Lower leg skin (tissue), 4 donors: ENCODE measurements at regions not wholly inside any gene's neighbourhood (a gene's known extent, or its start where the extent isn't known, plus 50 kb on each side); places are given as distances from the start of the nearest gene placed in this dataset.
"Not testable (repeated sequence)": the region's sequence is repeated elsewhere in the genome, so short reads cannot be mapped to it uniquely, and the experiment has no call there.

Experiments
- DNase-seq, 2 donors: peaks; one replicate each; pipeline ENCODE4 v3.0.0-alpha.2; 2019; ENCODE audit warnings: low spot score in 2 of 2
- H3K4me3 ChIP-seq: fragments of 200-600 bp; sonication (generic); 2 replicates; pipeline ENCODE4 v1.5.1; 2017; ENCODE audit warnings: mild to moderate bottlenecking, low read depth; ENCODE audit not compliant: poor library complexity, severe bottlenecking
- POLR2A ChIP-seq, 2 donors: fragments of 450-650 bp; IDR thresholded peaks; one replicate each; pipeline ENCODE4 v1.6.1; 2016 to 2017; ENCODE audit warnings: antibody characterized with exemption in 2 of 2, mild to moderate bottlenecking in 1 of 2, moderate library complexity in 1 of 2
- WGBS, 2 donors: methylation state at CpG; one replicate each; pipeline ENCODE4 v1.1.5; 2018; 5-methylcytosine and 5-hydroxymethylcytosine counted together
- intact Hi-C: fragments of 100-400 bp; cut with DNase I; formaldehyde crosslinking; loops from one replicate; pipeline ENCODE4 v1.15.0; 2023; ENCODE audit warnings: low total_unique reads
- TF ChIP-seq, protein P1 (sequence below), 3 donors: fragments of 450-650 bp; IDR thresholded peaks; one replicate each; pipeline ENCODE4 v1.5.1; 2016; ENCODE audit warnings: antibody characterized with exemption in 3 of 3, mild to moderate bottlenecking in 3 of 3, moderate library complexity in 2 of 3

- no peak for DNase-seq
- H3K4me3 ChIP-seq: no peak overlapping the region
- intact Hi-C loops: no loop called here
- no peak for TF ChIP-seq POLR2A (IDR thresholded peaks at IDR 0.05)
- TF ChIP-seq, protein P1, sequence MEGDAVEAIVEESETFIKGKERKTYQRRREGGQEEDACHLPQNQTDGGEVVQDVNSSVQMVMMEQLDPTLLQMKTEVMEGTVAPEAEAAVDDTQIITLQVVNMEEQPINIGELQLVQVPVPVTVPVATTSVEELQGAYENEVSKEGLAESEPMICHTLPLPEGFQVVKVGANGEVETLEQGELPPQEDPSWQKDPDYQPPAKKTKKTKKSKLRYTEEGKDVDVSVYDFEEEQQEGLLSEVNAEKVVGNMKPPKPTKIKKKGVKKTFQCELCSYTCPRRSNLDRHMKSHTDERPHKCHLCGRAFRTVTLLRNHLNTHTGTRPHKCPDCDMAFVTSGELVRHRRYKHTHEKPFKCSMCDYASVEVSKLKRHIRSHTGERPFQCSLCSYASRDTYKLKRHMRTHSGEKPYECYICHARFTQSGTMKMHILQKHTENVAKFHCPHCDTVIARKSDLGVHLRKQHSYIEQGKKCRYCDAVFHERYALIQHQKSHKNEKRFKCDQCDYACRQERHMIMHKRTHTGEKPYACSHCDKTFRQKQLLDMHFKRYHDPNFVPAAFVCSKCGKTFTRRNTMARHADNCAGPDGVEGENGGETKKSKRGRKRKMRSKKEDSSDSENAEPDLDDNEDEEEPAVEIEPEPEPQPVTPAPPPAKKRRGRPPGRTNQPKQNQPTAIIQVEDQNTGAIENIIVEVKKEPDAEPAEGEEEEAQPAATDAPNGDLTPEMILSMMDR (IDR thresholded peaks at IDR 0.05): no peak
These were observed 598.9 kb downstream of the KCNT2 start for GRCh38 chr1:196009362-196009761.

DNA sequence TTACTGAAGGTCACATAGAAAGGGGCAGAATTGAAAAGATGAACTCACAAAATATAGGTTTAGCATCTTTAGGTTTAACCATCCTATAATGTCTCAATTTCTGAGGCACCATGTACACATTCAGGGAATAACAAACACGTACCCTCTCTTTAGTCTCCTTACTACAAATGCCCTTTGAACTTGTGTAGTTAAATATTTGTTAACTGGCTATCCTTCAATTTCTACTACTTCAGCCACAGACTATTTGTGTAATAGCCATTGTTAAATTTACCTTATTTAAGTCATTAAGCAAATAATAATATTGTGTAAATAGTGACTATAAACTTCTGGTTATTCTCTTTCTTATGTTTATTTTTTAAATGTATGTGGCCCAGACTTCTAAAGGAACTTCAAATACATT lies 600.5 kb downstream of the KCNT2 start:
- intact Hi-C loops: no loop called here
- WGBS, 2 donors: 78 to 79% methylated on average over 1 of the region's 1 CpG

DNA sequence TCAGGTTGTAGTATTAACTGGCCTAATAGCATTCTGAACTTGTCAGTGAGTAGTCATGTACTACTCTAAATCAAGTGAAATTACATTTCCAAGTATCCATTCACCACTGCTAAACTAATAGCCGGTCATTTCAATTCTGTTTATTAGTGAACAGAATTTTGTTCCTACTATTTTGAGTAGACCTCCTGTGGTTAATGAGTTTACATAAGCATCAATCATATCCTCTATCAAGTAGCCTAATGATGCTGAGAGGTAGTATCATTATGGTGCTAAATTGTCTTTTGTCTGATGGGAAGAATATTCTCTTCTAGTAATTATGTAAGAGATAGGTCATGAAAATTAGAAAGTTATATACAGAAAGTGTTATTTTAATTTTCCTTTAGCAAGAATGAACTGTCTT lies 602.8 kb downstream of the KCNT2 start:
- intact Hi-C loops: no loop called here
- TF ChIP-seq, protein P1 (IDR thresholded peaks at IDR 0.05): no peak
- TF ChIP-seq POLR2A (IDR thresholded peaks at IDR 0.05): no peak
- H3K4me3 ChIP-seq: no peak overlapping the region
- 80 to 91% methylated on average over 1 of the region's 1 CpG for WGBS, 2 donors
- no peak for DNase-seq

More for the DNA sequence above, 600.5 kb downstream of the KCNT2 start:
- no peak overlapping the region for H3K4me3 ChIP-seq
- no peak for DNase-seq
- no peak for TF ChIP-seq POLR2A (IDR thresholded peaks at IDR 0.05)
- TF ChIP-seq, protein P1 (IDR thresholded peaks at IDR 0.05): no peak

DNA sequence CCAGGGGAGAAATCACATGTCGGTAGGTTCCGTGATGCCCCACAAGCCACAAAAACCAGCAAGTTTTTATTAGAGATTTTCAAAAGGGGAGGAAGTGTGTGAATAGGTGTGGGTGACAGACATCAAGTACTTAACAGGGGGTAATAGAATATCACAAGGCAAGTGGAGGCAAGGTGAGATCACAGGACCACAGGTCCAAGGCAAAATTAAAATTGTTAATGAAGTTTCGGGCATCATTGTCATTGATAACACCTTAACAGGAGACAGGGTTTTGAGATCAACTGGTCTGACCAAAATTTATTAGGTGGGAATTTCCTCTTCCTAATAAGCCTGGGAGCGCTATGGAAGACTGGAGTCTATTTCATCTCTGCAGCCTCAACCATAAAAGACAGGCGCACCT lies 603.9 kb downstream of the KCNT2 start:
- intact Hi-C loops, H3K4me3 ChIP-seq, DNase-seq: not testable (repeated sequence)
- WGBS, 2 donors: 68 to 77% methylated on average over 5 of the region's 5 CpGs

DNA sequence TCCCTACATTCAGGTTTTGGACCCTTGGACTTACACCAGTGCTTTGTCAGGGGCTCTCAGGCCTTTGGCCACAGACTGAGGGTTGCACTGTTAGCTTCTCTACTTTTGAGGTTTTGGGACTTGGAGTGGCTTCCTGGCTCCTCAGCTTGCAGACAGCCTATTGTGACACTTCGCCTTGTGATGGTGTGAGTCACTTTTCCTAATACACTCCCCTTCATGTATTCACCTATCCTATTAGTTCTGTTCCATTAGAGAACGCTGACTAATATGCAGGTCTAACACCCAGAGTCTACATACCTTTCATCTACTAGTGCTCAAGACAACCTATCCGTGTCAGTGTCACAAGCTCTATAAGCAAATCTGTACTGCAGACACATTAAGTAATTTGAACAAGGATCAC lies 605.3 kb downstream of the KCNT2 start:
- intact Hi-C loops: no loop called here
- 50 to 67% methylated on average over 3 of the region's 3 CpGs for WGBS, 2 donors
- TF ChIP-seq, protein P1 (IDR thresholded peaks at IDR 0.05): no peak
- TF ChIP-seq POLR2A (IDR thresholded peaks at IDR 0.05): no peak
- H3K4me3 ChIP-seq: no peak overlapping the region
- DNase-seq: no peak

- intact Hi-C loops, DNase-seq, H3K4me3 ChIP-seq: not testable (repeated sequence)
- 50 to 63% methylated on average over 4 of the region's 4 CpGs for WGBS, 2 donors
These were observed 605.9 kb downstream of the KCNT2 start for GRCh38 chr1:196002296-196002695.

GRCh38 chr1:196001188-196001587 lies 607.1 kb downstream of the KCNT2 start:
- H3K4me3 ChIP-seq: no peak overlapping the region
- TF ChIP-seq POLR2A (IDR thresholded peaks at IDR 0.05): no peak
- TF ChIP-seq, protein P1 (IDR thresholded peaks at IDR 0.05): no peak
- WGBS, 2 donors: 51 to 60% methylated on average over 3 of the region's 3 CpGs
- DNase-seq: no peak
- intact Hi-C loops: no loop called here
